ENCODE measurements at regions not wholly inside any gene's neighbourhood (a gene's known extent, or its start where the extent isn't known, plus 50 kb on each side); places are given as distances from the start of the nearest gene placed in this dataset.

DNA sequence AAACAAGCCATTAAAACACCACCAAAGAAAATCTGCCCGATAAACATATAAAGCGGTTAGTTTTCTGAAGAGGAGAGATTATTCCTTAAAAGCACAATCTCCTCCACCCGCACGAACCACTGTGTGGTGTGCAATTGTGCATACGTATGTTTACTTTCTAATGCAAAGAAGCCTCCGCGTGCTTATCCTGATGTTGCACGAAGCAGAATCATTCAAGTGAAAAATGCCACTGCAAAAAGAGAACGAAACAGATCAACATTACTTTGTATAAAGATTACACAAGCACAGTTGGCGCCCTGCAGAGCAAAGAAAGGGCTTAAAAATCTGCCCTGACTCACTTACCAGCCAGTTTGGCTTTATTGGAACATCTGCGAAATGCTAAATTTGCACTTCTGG is 166.8 kb downstream of the ZNF281 start:
- no peak for DNase-seq
- peak overlapping the region in 3 of 4 donors; percentile 20 to 38 (median 33) for H3K4me3 ChIP-seq
- 19 to 49% methylated on average over 11 of the region's 11 CpGs for WGBS, 2 donors
- peak overlapping the region in 3 of 4 donors; percentile 43 to 59 (median 53) for H3K27ac ChIP-seq
- H3K4me1 ChIP-seq, result peaks cover 0 to 12% (median 10%) of the 10 kb centered on the region in 4 donors
- TF ChIP-seq, protein P1, sequence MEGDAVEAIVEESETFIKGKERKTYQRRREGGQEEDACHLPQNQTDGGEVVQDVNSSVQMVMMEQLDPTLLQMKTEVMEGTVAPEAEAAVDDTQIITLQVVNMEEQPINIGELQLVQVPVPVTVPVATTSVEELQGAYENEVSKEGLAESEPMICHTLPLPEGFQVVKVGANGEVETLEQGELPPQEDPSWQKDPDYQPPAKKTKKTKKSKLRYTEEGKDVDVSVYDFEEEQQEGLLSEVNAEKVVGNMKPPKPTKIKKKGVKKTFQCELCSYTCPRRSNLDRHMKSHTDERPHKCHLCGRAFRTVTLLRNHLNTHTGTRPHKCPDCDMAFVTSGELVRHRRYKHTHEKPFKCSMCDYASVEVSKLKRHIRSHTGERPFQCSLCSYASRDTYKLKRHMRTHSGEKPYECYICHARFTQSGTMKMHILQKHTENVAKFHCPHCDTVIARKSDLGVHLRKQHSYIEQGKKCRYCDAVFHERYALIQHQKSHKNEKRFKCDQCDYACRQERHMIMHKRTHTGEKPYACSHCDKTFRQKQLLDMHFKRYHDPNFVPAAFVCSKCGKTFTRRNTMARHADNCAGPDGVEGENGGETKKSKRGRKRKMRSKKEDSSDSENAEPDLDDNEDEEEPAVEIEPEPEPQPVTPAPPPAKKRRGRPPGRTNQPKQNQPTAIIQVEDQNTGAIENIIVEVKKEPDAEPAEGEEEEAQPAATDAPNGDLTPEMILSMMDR (IDR thresholded peaks at IDR 0.05), result no peak
- TF ChIP-seq EP300 (IDR thresholded peaks at IDR 0.05) (no peak), POLR2A (IDR thresholded peaks at IDR 0.05) (no peak), POLR2AphosphoS5 (IDR thresholded peaks at IDR 0.05) (no peak)
- H3K27me3 ChIP-seq, result no peaks in the 10 kb centered on the region
- H3K9me3 ChIP-seq, result no peaks in the 10 kb centered on the region
- H3K36me3 ChIP-seq, result no peaks in the 10 kb centered on the region
- intact Hi-C loops (cut with DNase I), result no loop called here

DNA sequence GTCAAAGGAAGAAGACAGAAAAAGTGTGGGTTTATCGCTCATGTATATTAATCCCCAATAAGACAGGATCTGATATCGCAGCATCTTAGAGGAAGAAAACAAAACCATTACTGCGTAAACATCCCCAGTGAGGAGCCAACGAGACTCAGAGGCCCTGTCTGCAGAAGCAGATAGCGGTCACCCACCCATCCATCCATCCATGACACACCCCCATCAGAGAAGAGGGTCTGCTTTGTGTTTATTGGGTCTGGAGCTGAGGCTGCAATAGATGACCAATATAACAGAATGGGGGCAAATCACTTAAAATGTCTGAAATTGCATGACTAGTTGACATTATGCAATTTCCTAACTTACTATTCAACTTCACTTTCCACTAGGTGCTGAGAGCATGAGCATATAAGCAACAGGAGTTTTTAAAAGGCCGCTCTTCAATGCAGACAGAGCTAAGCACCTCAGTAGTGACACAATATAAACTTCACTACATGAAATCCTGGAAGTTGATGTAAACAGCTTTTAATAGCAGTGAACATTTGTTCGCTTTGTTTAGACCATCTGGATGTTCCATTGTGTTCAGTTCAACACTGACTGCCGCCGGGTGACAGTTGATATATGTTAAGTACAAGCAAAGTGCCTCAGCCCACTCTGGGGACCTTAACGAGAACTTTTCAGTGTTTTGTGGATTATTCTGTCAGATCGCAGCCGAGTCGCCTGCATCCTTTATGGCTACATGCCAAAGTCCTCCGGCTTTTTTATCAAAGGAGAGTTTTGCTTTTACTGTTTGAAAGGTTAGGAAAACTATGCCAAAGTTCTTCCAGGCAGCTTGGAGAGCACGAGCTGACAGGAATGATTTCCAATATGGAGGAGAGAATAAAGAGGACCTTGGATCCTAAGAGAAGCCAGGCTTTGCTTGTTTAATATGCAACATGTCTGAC is 167.5 kb downstream of the ZNF281 start:
- H3K4me1 ChIP-seq, result peaks cover 0 to 12% (median 10%) of the 10 kb centered on the region in 4 donors
- TF ChIP-seq POLR2AphosphoS5 (IDR thresholded peaks at IDR 0.05) (peak in 2 of 4 donors; percentile 6 to 15), POLR2A (IDR thresholded peaks at IDR 0.05) (no peak)
- WGBS, 2 donors, result 38 to 42% methylated on average over 15 of the region's 15 CpGs
- peak overlapping the region; percentile 10 to 59 (median 48) for H3K27ac ChIP-seq
- H3K4me3 ChIP-seq, result peak overlapping the region in 3 of 4 donors; percentile 20 to 38 (median 33)
- H3K36me3 ChIP-seq, result no peaks in the 10 kb centered on the region
- intact Hi-C loops (cut with DNase I), result no loop called here
- H3K9me3 ChIP-seq, result no peaks in the 10 kb centered on the region
- H3K27me3 ChIP-seq, result no peaks in the 10 kb centered on the region
- no peak for DNase-seq

DNA sequence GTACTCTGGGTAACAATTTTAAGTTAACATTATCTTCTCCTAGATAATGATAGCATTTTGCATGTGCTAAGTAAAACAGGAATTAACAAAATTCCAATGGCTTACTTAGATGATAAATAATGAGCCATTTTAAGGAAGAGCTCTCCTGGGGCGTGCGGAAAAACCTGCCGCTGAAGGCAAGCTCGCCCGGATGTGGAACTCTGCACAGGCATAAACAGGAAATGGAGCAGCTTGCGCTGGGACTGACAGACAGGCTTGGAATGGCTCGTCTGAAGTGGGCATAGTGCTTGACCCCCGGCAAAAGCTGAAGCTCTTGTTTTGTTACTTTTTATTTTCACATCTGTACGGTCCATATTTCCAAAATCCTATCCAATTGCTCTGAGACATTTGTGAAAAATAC is 169.2 kb downstream of the ZNF281 start:
- WGBS, 2 donors, result 48 to 77% methylated on average over 9 of the region's 9 CpGs
- TF ChIP-seq POLR2A (IDR thresholded peaks at IDR 0.05) (no peak), EP300 (IDR thresholded peaks at IDR 0.05) (no peak)
- Histone ChIP-seq H3K27ac (no peak overlapping the region), H3K36me3 (no peaks in the 10 kb centered on the region), H3K9me3 (no peaks in the 10 kb centered on the region), H3K27me3 (no peaks in the 10 kb centered on the region), H3K4me3 (no peak overlapping the region), H3K4me1 (peaks cover 0 to 12% (median 10%) of the 10 kb centered on the region in 4 donors)
- no peak for DNase-seq
- intact Hi-C loops (cut with DNase I), result no loop called here

DNA sequence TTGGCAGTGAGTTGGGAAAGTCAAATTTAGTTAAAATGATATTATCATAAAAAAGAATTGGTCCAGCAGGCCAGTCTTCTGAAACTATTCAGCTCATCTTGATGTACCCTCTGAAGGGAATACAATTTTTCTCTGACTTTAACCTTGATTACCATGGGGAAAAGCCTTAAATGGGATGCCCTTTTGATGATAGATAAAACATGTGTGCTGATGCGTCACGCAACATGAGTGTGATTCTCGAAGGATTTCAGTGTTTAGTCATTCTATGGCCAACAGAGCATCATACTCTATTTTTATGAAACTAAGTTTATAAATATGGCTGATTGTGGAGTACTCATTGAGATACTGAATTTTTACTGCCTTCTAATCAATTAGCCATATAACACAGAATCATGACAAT is 171.5 kb downstream of the ZNF281 start:
- no peak for DNase-seq
- Histone ChIP-seq H3K27ac (no peak overlapping the region), H3K27me3 (no peaks in the 10 kb centered on the region), H3K36me3 (no peaks in the 10 kb centered on the region), H3K4me1 (peaks cover 0 to 12% (median 10%) of the 10 kb centered on the region in 4 donors), H3K9me3 (no peaks in the 10 kb centered on the region), H3K4me3 (no peak overlapping the region)
- TF ChIP-seq EP300 (IDR thresholded peaks at IDR 0.05) (no peak), POLR2AphosphoS5 (IDR thresholded peaks at IDR 0.05) (no peak), POLR2A (IDR thresholded peaks at IDR 0.05) (no peak)
- TF ChIP-seq, protein P1 (IDR thresholded peaks at IDR 0.05), result no peak
- intact Hi-C loops (cut with DNase I), result no loop called here
- 82 to 94% methylated on average over 3 of the region's 3 CpGs for WGBS, 2 donors

- H3K4me1 ChIP-seq, result peaks cover 0 to 11% (median 6%) of the 10 kb centered on the region in 4 donors
- WGBS, 2 donors, result 96% methylated on average over 5 of the region's 5 CpGs
- H3K27me3 ChIP-seq, result no peaks in the 10 kb centered on the region
- no peaks in the 10 kb centered on the region for H3K9me3 ChIP-seq
- TF ChIP-seq POLR2A (IDR thresholded peaks at IDR 0.05) (no peak), POLR2AphosphoS5 (IDR thresholded peaks at IDR 0.05) (no peak), EP300 (IDR thresholded peaks at IDR 0.05) (no peak)
- TF ChIP-seq, protein P1 (IDR thresholded peaks at IDR 0.05), result no peak
- no peak overlapping the region for H3K27ac ChIP-seq
- DNase-seq, result no peak
- no peak overlapping the region for H3K4me3 ChIP-seq
- no peaks in the 10 kb centered on the region for H3K36me3 ChIP-seq
- intact Hi-C loops (cut with DNase I), result no loop called here
These were observed 172.8 kb downstream of the ZNF281 start for GRCh38 chr1:200237066-200237465.
